ENCODE measurements at regions not wholly inside any gene's neighbourhood (a gene's known extent, or its start where the extent isn't known, plus 50 kb on each side); places are given as distances from the start of the nearest gene placed in this dataset.
"Not testable (repeated sequence)": the region's sequence is repeated elsewhere in the genome, so short reads cannot be mapped to it uniquely, and the experiment has no call there.

DNA sequence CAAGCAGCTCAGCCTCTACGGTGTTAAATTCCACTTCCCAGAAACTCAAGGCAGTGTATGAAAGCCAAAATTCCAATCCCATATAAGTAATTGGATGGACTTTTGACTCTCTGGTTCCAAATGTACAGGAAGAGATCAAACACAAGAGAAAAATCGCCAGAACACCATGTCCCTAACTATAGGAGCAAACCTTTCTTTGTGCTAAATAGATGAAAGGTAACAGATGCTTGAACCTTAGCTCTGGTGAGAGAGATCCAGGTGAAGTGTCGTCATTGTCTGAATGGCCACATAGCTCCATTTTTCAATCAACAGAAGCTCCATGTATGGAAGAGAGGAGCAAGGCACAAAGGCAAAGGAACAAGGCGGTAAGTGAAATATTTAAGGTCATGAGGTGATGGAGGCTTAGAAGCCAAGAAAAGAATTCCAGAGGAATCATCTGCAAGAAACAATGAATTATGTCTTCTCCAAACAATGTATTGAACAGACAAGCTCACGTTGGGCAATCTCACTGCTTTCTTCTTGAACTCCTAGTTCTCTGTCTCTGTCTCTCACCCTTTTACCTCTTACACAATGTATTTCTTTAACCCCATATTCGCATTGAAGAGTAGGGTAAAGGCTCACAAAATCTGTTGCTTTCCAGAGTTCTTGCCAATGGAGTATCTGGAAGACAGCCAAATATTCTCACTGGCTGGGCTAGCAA, 585.1 kb downstream of the GATA3 start:
- no peak for DNase-seq

DNA sequence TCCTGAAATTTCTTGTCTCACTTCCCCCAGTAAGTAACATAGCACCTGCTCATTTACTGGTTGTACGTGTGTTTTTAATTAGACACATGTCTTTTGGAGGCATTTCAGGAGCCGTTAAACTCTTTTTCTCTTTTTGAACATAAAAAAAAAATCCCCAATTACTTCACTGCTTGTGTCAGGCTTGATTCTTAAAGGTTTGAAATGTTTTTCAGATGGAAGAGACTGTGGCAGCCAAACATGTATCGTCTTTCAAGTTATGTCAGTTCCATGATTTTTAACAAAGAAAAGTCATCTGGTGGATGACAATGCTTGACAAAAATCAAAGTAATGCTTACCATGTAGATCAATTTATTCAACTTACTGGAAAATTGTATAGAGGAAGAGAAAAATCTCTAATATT, 585.8 kb downstream of the GATA3 start:
- DNase-seq, result no peak

- DNase-seq, result no peak
Measured at GRCh38 chr10:8640878-8641277, 586.4 kb downstream of the GATA3 start.

GRCh38 chr10:8656261-8656660, 601.8 kb downstream of the GATA3 start:
- DNase-seq, result no peak

DNA sequence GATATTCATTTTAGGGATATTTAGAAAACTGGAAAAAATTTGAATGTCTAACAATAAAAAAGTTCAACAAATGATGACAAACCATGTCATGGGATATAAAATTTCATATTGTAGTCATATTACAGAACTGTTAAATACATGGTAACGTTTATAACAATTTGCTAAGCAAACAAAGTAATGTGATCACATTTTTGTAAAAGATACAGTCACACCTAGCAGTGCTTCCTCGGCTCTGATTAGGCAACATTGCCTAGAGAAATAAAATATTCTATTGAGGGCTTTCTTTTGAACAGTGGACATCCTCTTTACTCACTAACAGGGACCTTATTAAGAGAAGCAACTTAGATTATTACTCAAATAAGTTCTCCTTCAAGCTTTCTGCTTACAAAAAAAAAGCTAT, 605.5 kb downstream of the GATA3 start:
- DNase-seq, result no peak

DNA sequence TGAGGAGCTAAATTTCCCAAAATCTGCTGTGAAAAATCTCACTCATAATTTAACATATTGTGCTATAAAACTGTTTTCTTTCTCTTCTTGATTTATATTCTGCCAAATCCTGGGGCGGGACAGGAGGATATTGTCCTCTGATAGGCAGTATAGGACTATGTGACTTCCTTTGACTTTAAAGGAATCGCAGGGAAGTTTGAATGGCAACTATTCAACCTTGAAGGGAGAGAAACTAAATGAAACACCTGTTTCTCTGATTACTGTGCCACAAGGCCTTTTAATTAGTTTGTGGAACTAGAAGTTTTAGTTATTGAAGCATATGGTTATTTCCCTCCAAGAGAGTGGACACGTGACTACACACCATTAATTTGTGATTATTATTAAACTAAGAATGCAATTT, 607.4 kb downstream of the GATA3 start:
- no peak for DNase-seq

DNA sequence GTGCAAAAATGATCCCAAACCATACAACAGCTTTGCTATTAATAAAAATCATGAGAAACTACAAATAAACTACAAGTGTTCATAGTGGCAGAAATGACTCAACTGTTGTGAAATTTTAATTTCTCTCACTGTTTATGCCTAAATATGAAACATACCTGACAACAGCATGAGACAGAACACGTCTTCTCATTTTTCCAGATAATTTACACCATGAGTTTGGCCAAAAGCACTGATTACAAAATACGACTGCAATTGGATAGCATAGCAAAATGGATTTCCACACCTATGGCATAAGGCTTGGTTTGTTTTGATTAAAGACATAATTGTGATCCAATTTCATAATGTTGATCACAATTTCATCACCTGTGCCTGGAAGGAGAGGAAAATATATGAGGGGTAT, 608.6 kb downstream of the GATA3 start:
- DNase-seq, result no peak

- DNase-seq, result no peak
Measured at GRCh38 chr10:8665322-8665721, 610.8 kb downstream of the GATA3 start.

- no peak for DNase-seq
Measured at GRCh38 chr10:8670461-8670860, 616.0 kb downstream of the GATA3 start.

- no peak for DNase-seq
Measured at GRCh38 chr10:8674230-8674629, 619.7 kb downstream of the GATA3 start.

- DNase-seq, result no peak
Measured at GRCh38 chr10:8677642-8678041, 623.2 kb downstream of the GATA3 start.

DNA sequence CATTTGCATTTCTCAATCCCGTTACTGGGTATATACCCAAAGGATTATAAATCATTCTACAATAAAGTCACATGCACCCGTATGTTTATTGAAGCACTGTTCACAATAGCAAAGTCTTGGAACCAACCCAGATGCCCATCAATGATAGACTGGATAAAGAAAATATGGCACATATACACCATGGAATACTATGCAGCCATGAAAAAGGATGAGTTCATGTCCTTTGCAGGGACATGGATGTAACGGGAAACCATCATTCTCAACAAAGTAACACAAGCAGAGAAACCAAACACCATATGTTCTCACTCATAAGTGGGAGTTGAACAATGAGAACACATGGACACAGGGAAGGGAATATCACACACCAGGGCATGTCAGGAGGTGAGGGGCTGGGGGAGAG, 630.4 kb downstream of the GATA3 start:
- DNase-seq, result not testable (repeated sequence)

DNA sequence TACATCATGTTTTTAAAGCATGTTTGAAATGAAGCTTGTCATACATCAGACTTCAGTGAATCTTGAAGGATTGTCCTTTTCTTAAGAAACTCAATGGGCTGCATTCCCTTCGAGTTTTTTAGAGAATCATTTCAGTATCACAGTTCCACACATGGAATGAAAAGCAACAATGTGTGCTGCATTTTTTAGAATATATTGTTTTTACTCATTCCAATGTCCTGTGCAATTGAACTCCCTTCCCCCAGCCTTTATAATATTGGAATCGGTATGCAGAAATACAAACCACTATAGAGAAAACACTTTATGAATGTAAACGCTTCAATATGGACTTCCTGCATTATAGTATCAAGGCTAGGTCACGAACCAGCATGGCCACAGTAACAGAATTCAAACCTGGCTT, 634.4 kb downstream of the GATA3 start:
- no peak for DNase-seq

GRCh38 chr10:8691498-8692017, 637.1 kb downstream of the GATA3 start:
- DNase-seq, result no peak

GRCh38 chr10:8693635-8694034, 639.1 kb downstream of the GATA3 start:
- not testable (repeated sequence) for DNase-seq

- no peak for DNase-seq
Measured at GRCh38 chr10:8696746-8697145, 642.3 kb downstream of the GATA3 start.

DNA sequence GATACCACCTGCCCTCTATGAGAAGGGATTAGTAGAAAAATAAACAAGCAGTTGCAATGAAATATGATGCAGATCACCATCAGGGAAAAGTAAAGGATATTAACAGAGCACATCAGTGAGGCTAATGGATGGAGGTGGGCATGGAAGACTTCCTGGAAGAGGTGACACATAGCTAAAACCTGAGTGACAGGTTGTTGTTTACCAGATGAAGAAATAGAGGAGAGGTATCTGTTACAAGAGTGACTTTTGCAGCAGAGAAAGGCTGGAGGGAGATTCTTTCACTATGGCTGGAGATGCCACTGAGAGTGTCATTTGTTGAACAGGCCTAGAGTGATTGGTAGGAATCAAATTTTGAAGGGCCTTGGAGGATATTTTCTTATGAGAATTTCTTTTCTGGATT, 646.2 kb downstream of the GATA3 start:
- DNase-seq, result no peak

DNA sequence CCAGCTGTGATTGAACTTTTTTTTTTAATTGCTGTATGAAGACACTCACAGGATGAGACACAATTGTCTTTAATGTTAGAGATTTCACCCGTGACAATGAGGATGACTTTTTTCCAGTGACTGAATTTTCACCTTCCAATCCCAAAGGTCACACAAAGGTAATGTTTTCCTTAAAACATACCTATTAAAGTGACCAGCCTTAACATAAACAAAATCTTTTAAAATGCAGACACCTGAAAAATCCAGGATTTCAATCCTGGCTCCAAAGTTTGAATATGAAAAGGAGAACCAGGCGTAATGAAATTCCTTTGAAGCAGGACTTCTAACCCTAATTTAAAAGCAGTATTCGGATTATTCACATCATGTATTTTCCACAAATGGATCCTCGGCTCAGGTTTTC, 647.7 kb downstream of the GATA3 start:
- no peak for DNase-seq

DNA sequence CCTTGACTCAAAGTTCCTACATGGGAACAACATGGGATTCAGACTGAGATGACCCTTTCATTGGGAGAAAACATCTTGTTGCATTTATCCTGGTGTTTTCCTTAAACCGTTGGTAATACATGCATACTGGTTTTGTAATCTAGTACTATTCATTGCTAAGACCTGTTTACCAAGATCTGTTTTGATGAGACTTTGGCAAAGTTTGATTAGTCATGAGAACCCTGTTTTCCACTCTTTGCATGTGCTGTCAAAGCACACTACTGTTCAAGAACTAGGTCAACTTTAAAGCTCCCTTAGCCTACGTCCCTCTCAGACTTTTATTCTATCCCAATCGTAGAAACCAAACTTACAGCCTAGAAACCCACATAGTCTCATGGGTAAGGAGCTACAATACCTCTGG, 650.9 kb downstream of the GATA3 start:
- DNase-seq, result no peak

GRCh38 chr10:8712656-8713055, 658.2 kb downstream of the GATA3 start:
- no peak for DNase-seq

- DNase-seq, result no peak
Measured at GRCh38 chr10:8719971-8720370, 665.5 kb downstream of the GATA3 start.

- no peak for DNase-seq
Measured at GRCh38 chr10:8721650-8722049, 667.2 kb downstream of the GATA3 start.

DNA sequence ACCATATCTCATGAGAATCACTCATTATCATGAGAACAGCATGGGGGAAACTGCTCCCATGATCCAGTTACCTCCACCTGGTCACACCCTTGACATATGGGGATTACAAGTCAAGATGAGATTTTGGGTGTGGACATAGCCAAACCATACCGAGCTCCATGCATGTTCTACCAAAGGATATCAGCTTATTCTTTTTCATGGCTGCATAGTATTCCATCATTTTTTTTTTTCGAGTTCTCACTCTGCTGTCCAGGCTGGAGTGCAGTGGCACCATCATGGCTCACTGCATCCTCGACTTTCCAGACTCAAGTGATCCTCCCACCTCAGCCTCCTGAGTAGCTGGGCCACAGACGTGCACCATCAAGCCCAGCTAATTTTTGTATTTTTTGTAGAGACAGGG, 668.3 kb downstream of the GATA3 start:
- DNase-seq, result no peak

GRCh38 chr10:8725343-8725742, 670.9 kb downstream of the GATA3 start:
- no peak for DNase-seq

DNA sequence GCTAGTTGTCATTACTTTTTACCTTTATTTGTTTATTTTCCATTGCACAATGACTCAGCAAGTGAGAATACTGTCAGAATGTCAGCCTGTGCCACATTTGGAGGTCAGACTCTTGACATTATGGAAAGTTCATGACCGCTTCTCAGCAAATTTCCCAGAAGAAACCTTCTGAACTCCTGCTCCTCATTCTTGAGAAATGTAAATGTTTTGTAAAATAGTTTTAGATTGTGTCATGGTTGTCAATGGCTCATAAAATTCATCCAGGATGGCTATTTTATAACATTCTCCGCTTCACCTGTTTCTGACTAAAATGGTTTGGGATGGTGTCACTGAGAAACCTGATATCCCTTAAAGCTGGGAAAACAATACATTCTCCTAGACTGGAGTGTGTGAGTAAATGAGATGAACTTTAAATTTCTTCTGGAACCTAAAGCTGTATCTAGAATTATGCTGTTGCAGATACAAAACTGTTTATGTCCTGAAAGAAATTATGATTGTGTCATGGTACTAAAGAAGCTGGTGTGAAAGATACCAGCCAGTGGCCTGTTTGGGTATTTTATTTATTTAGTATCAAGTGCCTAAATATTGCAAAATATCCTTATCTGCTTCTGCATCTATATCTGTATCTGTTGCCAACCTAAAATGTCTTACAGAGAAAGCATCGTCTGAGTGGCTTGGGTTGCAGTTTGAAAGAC, 671.7 kb downstream of the GATA3 start:
- DNase-seq, result no peak

All from SW 1271 (cell line).